SK-MEL-5 (cell line): ENCODE measurements at regions not wholly inside any gene's neighbourhood (a gene's known extent, or its start where the extent isn't known, plus 50 kb on each side); places are given as distances from the start of the nearest gene placed in this dataset.

Experiments used
- DNase-seq: peaks from one replicate; pipeline ENCODE4 v3.0.0-alpha.2; 2016; ENCODE audit warnings: low read depth, low spot score
- in situ Hi-C: cut with HindIII; loops from 2 replicates; pipeline ENCODE4 v1.10.0; 2016; ENCODE audit warnings: low sequenced_read_pairs, high pct_unique_total_duplicates, low pct_unique_long_range_greater_than_20kb

DNA sequence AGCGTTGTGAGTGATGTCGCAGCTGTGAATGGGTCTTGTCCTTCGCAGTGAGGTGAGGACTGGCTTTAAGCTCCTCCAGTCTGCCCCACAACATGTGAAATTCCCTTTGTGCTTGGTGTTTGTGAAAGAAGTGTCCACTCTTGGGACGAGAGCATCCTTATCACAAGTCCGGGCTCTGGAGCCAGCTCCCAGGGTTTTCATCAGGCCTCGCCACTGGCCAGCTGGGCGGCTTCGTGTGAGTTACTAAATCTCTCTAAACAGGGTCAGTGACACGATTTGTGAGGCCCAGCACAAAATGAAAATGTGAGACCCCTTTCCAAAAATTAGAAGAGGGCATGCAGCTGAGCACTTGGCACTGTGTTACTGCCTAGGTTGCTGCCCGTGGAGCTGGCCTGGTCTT, 115.9 kb downstream of the VAPA start:
- in situ Hi-C loops = no loop called here

DNA sequence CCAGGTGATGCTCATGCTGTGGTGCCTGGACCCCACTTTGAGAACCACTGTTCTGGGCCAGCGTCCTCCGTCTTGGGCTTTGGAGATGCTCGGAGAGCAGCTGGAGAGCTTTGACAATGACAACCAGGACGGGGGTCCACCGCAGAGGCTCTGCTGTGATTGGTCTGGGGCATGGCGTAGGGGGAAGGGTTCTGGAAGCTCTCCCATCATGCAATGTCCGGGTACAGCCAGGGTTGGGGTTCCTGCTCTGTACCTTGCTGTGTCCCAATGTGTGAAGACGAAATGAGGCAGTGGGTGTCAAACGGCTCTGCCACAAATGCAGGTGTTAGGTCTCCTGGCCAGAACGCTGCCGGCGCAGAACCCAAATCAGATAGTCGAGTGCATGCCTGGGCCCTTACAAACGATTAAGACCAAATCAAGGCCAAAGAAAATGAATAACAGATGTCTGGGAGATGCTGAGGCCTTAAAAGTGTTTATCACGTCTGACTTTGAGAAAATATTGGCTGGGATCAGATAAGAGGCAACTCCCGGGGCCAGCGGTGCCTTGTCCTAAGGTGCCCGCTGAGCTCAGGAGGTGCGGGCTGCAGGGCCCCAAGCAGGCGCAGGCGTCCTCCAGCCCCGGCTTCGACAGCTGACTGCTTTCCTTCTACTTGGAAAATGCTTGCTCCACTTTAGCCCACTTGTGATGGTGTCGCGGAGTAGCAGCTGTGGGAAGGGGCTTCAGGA, 117.2 kb downstream of the VAPA start:
- in situ Hi-C loops = no loop called here
- DNase-seq = no peak

More for the DNA sequence above, 115.9 kb downstream of the VAPA start:
- DNase-seq = no peak

DNA sequence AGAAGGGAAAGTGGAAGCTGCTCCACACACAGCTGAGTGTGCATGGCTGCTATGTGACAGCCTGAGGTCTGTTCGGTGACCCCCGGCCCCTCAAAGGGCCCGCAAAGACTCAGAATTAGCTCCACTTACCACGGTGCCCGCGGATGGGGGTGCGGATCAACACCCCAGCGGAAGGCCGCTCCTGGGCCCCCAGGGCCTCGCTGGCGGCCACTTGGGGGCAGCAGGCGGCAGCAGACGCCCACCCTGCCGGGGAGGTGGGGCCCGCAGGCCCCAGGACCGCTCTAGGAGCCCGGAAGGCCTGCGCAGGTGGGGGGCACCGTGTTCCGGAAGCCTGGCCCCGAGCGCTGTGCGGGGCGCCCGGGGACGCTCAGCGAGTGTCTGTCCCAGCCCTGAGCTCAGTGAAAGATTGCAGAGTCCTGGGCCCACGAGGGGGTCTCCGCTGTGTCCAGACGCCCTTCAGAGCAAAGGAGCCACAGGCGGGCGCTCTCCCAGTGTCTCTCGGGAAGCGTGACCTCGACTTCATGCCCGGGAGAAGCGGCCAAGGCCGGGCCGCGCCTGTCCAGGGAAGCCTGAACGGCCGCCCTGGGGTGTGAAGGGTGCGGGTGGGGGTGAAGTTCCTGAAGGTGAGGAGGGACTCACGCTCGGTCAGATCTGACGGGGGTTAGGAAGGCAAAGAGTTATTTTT, 118.7 kb downstream of the VAPA start:
- DNase-seq = no peak
- in situ Hi-C loops = no loop called here

DNA sequence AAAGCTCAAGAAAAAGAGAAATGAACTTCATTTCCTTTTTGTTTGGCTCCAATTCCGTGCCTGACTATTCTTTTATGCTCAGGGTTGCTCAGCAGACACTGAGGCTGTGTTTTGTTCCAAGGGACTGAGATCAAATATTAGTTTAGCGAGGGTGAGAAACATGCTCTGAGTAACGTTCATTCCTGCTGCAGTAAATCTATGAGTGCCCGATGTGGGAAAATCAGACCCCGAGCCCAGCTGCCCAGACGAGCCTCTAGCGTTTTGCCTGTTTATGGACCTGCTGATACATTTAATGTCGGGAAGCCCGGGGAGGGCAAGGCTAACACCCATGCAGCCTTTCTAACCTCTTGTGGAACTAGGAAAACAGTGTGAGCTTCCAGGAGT, 119.2 kb downstream of the VAPA start:
- DNase-seq = no peak
- in situ Hi-C loops = no loop called here

DNA sequence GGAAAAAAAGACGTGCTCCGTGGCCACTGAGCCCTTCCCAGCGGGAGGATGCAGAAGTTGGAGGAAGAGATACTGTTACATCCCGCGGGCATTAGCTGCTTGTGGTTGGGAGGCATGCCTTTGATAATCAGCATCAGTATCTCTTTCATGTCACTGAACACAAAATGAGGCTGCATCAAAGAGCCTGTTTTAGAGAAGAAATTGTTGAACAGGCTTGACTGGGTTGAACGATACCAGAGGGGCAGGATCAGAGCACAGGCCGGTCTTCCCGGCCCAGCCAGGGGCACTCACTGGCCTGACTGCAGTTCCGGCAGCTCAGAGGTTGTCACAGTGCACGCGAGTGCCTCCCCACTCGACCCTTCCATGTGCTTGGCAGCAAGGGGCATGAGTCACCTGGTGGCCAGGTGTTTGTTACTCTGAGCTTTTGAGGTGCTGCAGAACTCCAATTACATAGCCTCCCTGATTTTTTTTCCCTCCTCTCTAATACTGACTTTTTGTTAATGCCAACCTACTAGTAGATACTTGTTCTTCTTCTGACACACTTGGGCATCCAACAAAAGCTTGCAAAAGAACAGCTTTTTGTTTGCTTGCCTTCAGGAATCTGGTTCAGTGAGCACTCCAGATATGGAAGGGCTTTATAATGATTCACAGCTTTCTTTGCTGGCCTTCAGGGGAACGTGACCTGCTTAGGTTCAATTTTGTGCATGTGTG, 121.6 kb downstream of the VAPA start:
- in situ Hi-C loops = no loop called here
- no peak for DNase-seq

DNA sequence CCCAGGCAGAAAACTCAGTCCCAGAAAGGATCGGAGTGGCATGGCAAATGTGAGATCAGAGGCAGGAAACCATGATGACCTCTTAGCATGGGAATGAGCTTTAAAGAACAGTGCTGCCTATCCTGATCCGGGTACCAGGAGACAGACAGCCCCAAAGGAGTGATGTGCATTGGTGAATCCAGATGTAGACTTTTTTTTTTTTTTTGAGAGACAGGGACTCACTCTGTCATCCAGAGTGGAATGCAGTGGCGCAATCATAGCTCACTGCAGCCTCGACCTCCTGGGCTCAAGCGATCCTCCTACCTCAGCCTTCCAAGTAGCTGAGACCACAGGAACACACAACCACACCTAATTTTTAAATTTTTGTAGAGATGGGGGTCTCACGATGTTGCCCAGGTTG, 122.7 kb downstream of the VAPA start:
- in situ Hi-C loops = no loop called here
- no peak for DNase-seq

DNA sequence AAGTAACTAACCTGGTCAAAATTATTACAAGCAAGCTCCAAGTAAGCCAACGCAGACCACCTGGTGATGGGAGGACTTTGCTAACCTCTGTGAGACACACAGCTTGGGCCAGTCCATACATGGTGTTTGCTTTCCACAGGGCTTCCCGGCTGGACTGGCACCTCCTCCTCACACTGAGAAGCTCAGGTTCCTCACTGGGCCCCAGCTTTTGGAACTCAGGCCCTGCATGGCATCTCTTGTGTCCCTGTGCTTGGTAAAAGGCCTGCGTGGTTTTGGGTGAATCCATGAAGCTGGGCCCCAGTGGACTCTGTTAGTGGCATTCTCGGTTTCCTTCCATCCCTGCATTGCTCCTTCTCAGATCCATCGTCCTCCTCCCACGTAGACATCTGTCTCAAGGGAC, 123.4 kb downstream of the VAPA start:
- no peak for DNase-seq
- in situ Hi-C loops = no loop called here

DNA sequence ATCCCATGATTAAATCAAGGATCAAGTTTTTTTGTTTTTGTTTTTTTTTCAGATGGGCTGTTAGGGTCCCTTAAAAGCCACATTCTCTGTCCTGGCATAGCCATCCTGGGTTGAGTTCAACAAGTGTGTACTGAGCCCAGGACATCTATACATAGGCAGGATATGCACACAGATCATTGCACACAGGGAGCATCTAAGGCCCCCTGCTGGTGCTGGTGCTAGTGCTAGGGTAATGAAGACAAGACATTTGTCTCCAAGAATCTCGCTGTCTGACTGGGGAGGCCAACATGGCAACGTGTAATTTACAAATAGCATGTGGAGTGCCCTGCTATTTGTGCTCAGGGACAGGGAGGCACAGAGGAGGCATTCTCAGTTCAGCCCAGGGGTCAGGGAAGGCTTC, 124.5 kb downstream of the VAPA start:
- in situ Hi-C loops = no loop called here

DNA sequence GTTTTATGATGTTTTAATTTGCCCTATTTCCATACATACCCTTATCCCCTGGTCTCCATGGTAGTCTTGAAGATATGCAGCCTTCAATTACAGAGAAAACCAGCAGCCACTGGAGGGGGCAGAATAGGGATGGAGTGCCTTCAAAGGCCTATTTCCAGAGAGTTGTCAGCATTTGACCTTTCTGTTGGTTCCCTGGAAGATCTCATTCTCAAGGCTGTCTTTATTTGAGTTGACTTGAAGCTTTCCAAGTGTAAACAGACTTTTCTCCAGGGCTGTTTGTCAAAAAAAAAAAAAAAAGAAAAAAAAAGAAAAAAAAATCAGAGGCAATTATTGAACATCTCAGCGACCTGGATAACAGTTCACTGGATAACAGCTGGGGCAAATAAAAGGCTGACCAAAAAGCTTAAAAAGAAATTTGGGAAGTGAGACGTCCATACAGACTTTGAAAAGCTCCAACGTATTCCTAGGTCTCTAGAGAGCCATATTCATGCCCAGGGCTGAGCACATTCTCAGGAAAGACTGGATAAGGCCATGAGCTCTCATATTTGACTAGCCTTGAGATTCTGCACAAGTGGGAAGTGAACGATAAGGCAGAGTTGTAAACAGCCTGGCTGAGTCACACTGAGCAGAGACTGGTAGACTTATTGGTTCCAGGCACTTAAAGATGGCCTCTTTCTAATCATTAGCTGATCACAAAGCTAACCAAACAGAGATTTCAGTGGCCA, 126.6 kb downstream of the VAPA start:
- in situ Hi-C loops = no loop called here
- no peak for DNase-seq

More for the DNA sequence above, 124.5 kb downstream of the VAPA start:
- DNase-seq = peak; percentile 16

DNA sequence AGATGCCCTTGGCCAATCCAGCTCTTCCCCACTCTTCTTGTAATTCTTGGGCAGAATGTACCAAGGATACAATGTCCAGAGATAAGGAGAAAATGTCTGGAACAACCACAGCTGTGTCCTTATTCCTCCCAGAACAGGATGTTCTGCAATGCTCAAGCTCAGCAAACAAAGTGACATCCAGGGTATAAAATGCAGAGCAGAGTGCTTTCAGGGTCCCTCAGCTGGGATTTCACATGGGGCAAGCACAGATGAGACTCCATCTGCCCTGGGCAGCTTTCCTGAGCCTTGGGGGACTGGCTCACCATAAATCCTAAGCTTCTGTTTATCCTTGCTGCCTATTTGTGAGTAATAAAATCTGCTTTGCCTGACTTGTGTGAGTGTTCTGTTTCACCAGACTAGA, 127.4 kb downstream of the VAPA start:
- in situ Hi-C loops = no loop called here
- no peak for DNase-seq

DNA sequence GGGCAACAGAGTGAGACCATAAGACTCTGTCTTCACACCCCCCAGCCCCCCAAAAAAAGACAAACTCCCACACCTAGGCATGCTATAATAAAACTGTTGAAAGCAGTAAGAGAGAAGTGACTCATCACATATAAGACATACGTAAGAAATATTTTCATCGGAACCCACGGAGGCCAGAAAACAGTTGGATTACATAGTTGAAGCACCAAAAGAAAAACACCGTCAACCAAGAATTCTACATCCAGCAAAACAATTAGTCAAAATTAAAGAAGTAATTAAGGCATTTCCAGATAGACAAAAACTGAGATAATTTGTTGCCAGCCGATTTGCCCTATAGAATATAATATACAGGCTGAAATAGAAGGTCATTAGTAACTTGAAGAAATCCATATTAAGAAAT, 128.7 kb downstream of the VAPA start:
- DNase-seq = no peak
- in situ Hi-C loops = no loop called here

DNA sequence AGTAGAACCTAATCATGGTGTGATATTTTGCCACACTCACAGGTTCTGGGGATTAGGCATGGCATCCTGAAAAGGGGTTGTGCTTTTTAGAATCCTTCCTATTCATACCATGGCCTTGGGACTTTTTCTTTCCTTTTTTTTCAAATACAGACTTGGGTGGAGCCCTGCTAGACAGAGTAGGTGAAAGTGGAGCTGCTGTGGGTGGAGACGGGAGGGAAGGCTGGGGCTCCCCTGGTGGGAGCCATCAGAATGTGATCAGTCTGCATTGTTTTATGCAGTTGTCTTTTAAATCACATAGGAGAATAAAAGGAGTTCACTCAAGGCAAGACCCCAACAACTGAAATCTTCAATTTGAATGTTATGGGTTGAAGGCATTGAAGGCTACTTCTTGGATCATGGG, 130.2 kb downstream of the VAPA start:
- in situ Hi-C loops = no loop called here
- no peak for DNase-seq

DNA sequence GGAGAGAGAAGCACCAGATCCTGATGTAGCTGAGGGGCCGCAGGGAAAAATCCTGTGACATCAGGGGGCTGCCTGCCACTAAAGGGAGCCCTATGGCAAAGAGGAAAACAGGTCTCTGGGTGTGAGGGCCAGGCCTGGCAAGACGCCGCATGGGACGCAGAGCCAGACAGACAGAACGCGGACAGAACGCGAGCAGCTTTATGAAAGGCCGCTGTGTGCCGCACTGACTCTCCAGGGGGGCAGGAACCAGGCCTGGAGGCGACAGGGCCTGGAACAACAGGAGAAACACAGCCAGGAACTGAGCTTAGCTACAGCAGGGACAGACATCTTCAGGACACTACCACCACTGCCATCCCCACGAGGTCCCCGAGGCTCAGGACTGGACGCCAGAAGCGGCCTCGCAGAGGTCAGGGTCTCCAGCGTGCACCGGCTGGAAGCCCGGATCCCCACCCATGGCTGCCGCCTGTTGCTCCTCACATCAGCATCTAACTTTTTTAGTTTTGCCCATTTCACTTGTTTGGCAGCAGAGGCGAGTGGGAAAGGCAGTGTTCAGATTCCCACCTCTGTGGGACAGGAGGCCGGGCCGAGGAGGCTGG, 131.6 kb downstream of the VAPA start:
- in situ Hi-C loops = no loop called here
- DNase-seq = no peak

DNA sequence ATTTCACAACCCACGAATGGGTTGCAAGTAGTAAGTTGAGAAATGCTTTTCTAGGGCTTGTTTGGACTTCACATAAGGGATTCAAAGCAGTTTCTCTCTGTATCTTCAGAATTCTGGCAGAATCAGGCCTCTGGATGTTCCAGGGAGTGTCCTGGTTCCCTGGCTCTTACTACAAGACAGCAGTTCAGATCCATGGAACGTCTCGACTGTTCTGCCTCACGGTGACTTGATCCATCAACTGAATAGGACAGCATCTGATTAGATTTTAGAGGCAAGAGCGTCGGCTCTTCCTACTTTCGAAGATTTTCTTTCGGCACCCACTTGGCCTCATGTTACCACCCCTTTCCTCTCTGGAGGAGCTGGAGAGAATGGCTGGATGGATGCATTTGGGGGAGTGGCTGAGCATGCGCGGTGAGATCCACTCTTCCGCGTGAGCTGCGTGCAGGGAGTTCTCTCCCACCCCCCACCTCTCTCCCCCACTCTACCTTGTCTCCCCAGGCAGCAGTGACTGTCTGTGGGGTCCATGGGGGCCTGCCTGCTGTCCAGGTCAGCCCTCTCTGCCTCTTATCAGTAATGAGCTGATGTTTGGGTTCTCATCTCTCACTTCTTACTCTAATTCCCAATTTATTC, 132.5 kb downstream of the VAPA start:
- in situ Hi-C loops = no loop called here
- no peak for DNase-seq

DNA sequence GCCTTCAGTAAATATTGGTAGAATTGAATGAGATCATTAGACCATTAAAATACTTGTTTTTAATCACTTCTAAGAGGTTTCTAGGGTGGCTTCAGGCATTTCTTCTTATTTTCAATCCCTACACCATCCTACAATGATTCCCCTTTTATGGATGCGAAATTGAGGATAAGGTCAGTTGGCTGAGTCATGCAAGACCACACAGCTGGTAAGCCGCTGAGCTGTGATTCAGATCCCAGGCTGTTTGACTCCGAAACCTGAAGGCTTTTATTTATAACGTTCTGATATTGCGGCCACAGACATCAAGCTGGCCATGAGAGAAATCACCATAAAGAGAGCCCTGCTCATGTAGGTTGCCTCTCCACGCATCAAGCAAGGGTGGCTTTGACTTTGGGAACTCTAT, 133.4 kb downstream of the VAPA start:
- peak; percentile 7 for DNase-seq
- in situ Hi-C loops = no loop called here

DNA sequence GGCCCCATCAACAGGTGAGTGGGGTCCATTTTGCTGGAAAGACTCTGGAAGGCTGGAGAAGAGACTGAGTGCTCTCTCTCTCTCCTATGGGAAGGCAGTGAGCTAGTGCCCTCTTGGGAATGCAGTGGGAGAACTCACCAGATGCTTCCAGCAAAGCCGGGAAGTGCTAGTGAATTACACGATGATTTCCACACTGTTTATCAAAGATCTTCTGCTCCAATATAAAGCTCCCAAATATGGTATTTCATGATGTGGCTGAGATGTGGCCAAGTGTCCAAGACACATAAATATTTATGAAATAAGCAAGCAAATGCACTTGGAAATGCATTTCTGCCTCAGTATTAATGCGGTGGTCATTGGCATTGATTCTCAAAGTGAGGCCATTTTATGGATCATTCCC, 135.9 kb downstream of the VAPA start:
- in situ Hi-C loops = no loop called here
- no peak for DNase-seq

DNA sequence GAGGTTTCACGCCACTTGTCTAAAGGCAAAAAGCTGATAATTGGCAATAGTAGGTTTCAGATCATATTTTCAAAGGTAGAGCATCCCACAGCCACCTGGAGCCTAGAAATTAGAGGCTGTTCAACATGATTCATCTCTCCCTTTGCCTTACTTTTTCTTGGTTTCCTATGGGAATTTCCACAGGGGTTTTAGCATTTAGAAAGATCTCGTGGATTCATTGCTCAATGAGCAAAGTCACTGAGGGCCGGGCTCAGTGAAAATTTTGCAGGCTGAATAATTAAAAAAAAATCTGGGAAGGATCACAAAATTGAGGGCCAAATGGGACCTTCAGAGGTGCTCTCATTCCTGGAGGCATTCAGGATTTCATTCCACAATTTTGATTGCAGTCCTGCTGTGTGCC, 137.1 kb downstream of the VAPA start:
- in situ Hi-C loops = no loop called here
- no peak for DNase-seq
